Common myeloid progenitor, CD34-positive (primary cell): ENCODE measurements at regions not wholly inside any gene's neighbourhood (a gene's known extent, or its start where the extent isn't known, plus 50 kb on each side); places are given as distances from the start of the nearest gene placed in this dataset.
"Not testable (repeated sequence)": the region's sequence is repeated elsewhere in the genome, so short reads cannot be mapped to it uniquely, and the experiment has no call there.

Source experiments
- CTCF ChIA-PET: fragments of 350-600 bp; sonication (Branson Sonifier 250); formaldehyde crosslinking; loops from one replicate; lab custom pipeline; 2021; ENCODE audit warnings: antibody characterized with exemption; lab: Charles Lee
- POLR2A ChIA-PET: fragments of 350-600 bp; sonication (Branson Sonifier 250); formaldehyde crosslinking; loops from one replicate; lab custom pipeline; 2021; ENCODE audit warnings: antibody characterized with exemption; lab: Charles Lee
- DNase-seq, 3 donors: peaks; one replicate each; pipeline versions ENCODE4 v3.0.0 to v3.0.0-alpha.2; 2013
- H3K27ac ChIP-seq, 2 experiments: 1 replicate in 1 of 2; 2 replicates in 1 of 2; pipeline ENCODE4 v1.7.0; 2013; ENCODE audit warnings: inconsistent platforms in 2 of 2, low read length in 2 of 2, mild to moderate bottlenecking in 2 of 2, low read depth in 1 of 2, moderate library complexity in 1 of 2; ENCODE audit not compliant: severe bottlenecking in 2 of 2, insufficient read depth in 1 of 2, poor library complexity in 1 of 2
- H3K27me3 ChIP-seq, 5 experiments: replicated peaks in 2 of 5; 1 replicate in 3 of 5; 2 replicates in 2 of 5; pipeline versions ENCODE4 v1.6.1 to v1.7.0; 2013; ENCODE audit warnings: low read length in 4 of 5, mild to moderate bottlenecking in 2 of 5, moderate library complexity in 2 of 5, inconsistent platforms in 1 of 5; ENCODE audit not compliant: insufficient read depth in 5 of 5, control insufficient read depth in 4 of 5
- H3K36me3 ChIP-seq, 4 experiments: 1 replicate in 2 of 4; 2 replicates in 2 of 4; pipeline versions ENCODE4 v1.6.1 to v1.7.0; 2013; ENCODE audit warnings: low read length in 3 of 4, control low read depth in 1 of 4, mild to moderate bottlenecking in 1 of 4; ENCODE audit not compliant: control insufficient read depth in 4 of 4, insufficient read depth in 4 of 4
- H3K4me1 ChIP-seq, 4 experiments: 1 replicate in 3 of 4; 2 replicates in 1 of 4; pipeline versions ENCODE4 v1.6.1 to v1.7.1; 2013; ENCODE audit warnings: low read length in 3 of 4, mild to moderate bottlenecking in 3 of 4, control low read depth in 1 of 4, inconsistent platforms in 1 of 4, moderate library complexity in 1 of 4; ENCODE audit not compliant: control insufficient read depth in 4 of 4, insufficient read depth in 4 of 4; ENCODE audit errors: control extremely low read depth in 1 of 4
- H3K4me3 ChIP-seq, 7 experiments: 1 replicate in 4 of 7; 2 replicates in 3 of 7; pipeline versions ENCODE4 v1.5.1 to v1.7.0; 2013; ENCODE audit warnings: mild to moderate bottlenecking in 7 of 7, low read length in 6 of 7, moderate library complexity in 6 of 7, inconsistent platforms in 2 of 7, low read depth in 2 of 7, control low read depth in 1 of 7; ENCODE audit not compliant: insufficient read depth in 4 of 7, control insufficient read depth in 1 of 7; ENCODE audit errors: extremely low read depth in 1 of 7
- H3K9me3 ChIP-seq, 5 experiments: 1 replicate in 4 of 5; 2 replicates in 1 of 5; pipeline versions ENCODE4 v1.6.1 to v1.7.1; 2013; ENCODE audit warnings: low read length in 4 of 5, mild to moderate bottlenecking in 2 of 5, inconsistent platforms in 1 of 5, low read depth in 1 of 5, moderate library complexity in 1 of 5; ENCODE audit not compliant: control insufficient read depth in 4 of 5, insufficient read depth in 2 of 5; ENCODE audit errors: control extremely low read depth in 1 of 5
- WGBS: methylation state at CpG from one replicate; pipeline ENCODE4 v1.1.5; 2013; ENCODE audit not compliant: insufficient coverage; 5-methylcytosine and 5-hydroxymethylcytosine counted together

DNA sequence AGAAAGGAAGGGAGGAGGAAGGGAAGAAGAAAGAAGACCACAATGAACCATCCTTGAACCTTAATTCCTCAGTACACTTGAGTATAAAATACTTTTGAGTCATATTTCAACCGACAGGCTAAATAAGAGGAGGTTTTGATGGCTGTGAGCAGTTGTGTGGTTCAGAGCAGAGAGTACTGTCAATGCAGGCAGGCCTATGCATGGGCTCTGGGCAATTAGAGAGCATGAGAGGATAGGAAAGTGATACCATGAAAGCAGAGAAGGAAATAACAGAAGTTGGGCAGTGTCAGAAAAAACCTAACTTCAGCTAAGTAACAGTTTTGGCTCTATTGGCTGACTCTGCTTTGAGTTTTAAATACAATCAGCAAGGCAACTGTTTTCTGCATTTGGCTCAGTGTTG, 123.6 kb upstream of the STK17B start:
- DNase-seq, result no peak
- no peaks in the 10 kb centered on the region for H3K9me3 ChIP-seq
- peaks cover 0 to 3% (median under 1%) of the 10 kb centered on the region in 4 experiments for H3K4me1 ChIP-seq
- H3K27me3 ChIP-seq, result no peaks in the 10 kb centered on the region
- ChIA-PET CTCF (interaction anchor here (0.9 to 1.7 kb wide), 5 partner anchors 9 to 218 kb away, joined by 3 to 6 read pairs (median 4); no protein-coding TSS in a partner anchor), POLR2A (no interaction called here)
- H3K4me3 ChIP-seq, result no peak overlapping the region
- no peaks in the 10 kb centered on the region for H3K36me3 ChIP-seq
- 100% methylated on average over 1 of the region's 1 CpG for WGBS
- H3K27ac ChIP-seq, result no peak overlapping the region

DNA sequence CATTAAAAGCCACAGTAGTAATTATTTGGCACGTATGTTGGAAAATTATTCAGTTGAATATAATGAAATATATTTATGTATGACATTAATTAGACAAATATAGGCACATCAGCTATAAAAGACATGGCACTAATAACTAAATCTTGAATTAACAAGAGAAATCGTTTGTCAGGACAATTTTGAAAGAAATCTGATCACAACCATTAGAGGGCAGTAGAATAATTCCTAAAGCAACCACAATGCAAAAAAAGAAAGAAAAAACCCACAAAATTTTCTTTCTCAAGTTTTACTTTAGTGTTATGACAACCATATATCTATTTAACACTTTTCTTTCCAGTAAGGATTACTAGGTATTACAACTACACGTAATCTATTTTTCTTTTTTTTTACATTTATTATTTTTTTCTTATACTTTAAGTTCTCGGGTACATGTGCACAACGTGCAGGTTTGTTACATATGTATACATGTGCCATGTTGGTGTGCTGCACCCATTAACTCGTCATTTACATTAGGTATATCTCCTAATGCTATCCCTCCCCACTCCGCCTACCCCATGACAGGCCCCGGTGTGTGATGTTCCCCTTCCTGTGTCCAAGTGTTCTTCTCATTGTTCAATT, 126.8 kb upstream of the STK17B start:
- POLR2A ChIA-PET, result not testable (repeated sequence)

DNA sequence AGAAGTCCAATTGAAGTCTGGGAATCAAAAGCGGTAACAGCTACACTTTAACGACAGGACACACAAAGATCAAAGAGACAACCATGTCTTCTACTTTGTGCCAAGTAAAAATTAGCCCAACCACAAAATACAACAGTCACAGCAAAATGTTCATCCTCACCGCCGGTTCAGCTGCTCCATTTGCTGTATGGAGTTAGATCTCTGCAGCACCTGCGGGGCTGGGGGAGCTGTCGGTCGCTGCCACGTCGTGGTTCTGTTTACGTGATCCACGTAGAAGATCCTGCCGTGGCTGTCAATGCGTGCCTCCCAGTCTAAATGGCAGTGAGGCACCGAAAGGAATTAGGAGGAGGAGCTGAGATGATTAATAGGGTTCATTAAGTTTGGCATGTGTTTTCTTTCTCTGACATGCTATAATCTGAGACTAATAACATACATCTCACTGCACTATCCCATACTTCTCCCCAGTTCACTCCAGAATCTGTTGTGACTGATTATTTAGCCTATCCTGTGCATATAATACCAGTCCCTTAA, 136.5 kb upstream of the STK17B start:
- H3K27me3 ChIP-seq, result no peaks in the 10 kb centered on the region
- CTCF ChIA-PET, result interaction anchor here (1.2 to 1.3 kb wide), 2 partner anchors 10 to 32 kb away, joined by 4 to 5 read pairs; no protein-coding TSS in a partner anchor
- no peaks in the 10 kb centered on the region for H3K9me3 ChIP-seq
- no peaks in the 10 kb centered on the region for H3K36me3 ChIP-seq
- H3K4me1 ChIP-seq, result no peaks in the 10 kb centered on the region
- POLR2A ChIA-PET, result no interaction called here
- DNase-seq, result no peak
- 98% methylated on average over 12 of the region's 14 CpGs for WGBS
- no peak overlapping the region for H3K4me3 ChIP-seq
- no peak overlapping the region for H3K27ac ChIP-seq

More for the DNA sequence above, 126.8 kb upstream of the STK17B start:
- not testable (repeated sequence) for H3K4me1 ChIP-seq, H3K9me3 ChIP-seq, H3K4me3 ChIP-seq, H3K27ac ChIP-seq, H3K36me3 ChIP-seq, H3K27me3 ChIP-seq
- CTCF ChIA-PET, result interaction anchor here (0.6 to 2.1 kb wide), 16 partner anchors 8 to 453 kb away, joined by 3 to 7 read pairs (median 4); no protein-coding TSS in a partner anchor
- DNase-seq, result peak; percentile 25 to 54 (median 37)
- WGBS, result 94% methylated on average over 2 of the region's 8 CpGs

DNA sequence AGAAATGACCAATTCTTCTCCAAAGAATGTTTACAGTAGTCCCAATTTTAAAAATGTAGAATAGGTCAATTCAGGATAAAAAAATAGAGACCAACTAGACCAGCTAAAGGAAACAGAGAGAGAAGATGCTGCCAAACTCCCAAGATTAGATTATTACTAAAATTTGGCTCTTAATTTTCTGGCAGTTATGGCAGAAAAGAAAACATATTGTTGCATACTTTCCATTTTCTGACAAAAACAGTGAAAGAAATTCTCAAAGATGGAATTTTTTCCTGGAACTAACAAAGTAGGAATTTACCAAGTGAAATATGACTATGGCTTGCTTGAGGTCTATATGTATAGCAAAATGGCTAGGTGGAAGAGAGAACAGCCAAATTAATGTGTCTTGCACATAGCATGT, 138.3 kb upstream of the STK17B start:
- DNase-seq, result no peak
- H3K4me1 ChIP-seq, result no peaks in the 10 kb centered on the region
- no peaks in the 10 kb centered on the region for H3K27me3 ChIP-seq
- ChIA-PET CTCF (no interaction called here), POLR2A (no interaction called here)
- no peak overlapping the region for H3K4me3 ChIP-seq
- no peak overlapping the region for H3K27ac ChIP-seq
- H3K36me3 ChIP-seq, result no peaks in the 10 kb centered on the region
- no peaks in the 10 kb centered on the region for H3K9me3 ChIP-seq

DNA sequence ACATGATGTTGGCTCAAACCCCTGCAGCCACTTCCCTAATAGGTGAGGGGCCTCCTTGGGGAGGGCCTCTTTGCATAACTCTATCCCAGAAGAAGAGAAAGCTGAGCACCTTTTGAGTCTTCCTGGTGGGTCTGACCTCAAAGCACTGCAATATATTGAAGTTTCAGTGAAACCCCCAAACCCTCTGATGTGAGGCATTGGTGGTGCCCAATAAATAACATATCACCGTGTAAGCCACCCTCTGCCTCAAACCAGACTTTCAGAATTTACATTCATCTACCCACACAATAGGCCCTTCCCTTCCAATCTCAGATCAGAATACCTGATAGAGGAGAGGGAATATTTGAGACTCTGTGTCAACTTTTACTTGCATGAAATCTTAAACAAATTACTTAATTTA, 142.8 kb upstream of the STK17B start:
- Histone ChIP-seq H3K4me3 (no peak overlapping the region), H3K9me3 (no peaks in the 10 kb centered on the region), H3K27ac (no peak overlapping the region), H3K4me1 (no peaks in the 10 kb centered on the region), H3K36me3 (no peaks in the 10 kb centered on the region), H3K27me3 (no peaks in the 10 kb centered on the region)
- no CpG with 5 or more reads among the region's 1 CpG for WGBS
- ChIA-PET POLR2A (no interaction called here), CTCF (interaction anchor here (1.0 to 1.3 kb wide), 2 partner anchors 9 to 23 kb away, joined by 4 read pairs; no protein-coding TSS in a partner anchor)
- no peak for DNase-seq

DNA sequence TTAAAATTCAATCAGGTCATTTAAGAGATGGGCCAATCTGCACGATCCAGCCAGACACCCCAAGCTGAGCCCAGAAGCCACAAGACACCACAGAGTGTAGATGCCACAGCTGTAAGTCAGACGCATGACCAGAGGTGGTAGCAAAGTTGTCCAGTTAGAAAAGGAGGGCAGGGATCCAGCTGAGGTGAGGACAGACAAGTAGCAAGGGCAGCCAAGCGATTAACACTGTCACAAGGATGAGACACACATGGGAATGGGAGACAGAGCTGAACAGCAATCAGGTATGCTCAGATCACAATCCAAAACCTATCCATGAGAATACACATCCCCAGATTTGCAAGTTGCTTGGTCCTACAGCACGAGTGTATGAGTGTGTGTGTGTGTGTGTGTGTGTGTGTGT, 143.4 kb upstream of the STK17B start:
- CTCF ChIA-PET, result interaction anchor here (1.3 kb wide), 1 partner anchor 10 kb away, joined by 4 read pairs; no protein-coding TSS in a partner anchor
- 100% methylated on average over 3 of the region's 4 CpGs for WGBS

DNA sequence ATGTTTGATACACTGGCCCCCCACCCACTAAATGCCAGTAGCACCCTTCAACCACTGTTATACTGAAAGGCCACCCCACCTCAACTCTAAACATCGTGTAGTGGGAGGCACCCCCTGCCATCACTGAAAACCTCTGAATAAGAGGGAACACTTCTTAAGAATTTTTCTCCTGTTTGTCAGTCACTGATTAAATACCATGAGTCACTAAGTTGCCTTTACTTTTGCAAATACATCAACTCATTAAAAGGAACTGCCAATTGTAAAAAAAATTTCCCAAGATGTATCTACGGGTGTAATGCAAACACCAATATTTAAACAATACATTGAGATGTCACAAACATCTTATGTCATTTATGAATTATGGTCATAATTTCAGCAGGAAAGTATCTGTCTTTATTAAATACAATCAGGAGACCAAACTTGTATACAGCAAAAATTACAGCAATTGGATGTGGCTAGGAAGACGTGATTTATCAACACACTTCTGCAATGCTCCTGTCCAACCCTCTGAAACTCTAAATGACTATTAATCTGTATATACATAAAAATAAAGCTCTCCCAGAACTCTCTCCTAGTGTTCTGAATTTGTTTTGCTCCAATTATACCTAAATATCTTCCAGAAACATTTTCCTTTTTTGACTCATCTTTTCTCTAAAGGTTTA, 144.1 kb upstream of the STK17B start:
- Histone ChIP-seq H3K4me1 (no peaks in the 10 kb centered on the region), H3K36me3 (no peaks in the 10 kb centered on the region), H3K27me3 (peaks cover 0 to 2% (median 0%) of the 10 kb centered on the region in 5 experiments), H3K4me3 (no peak overlapping the region), H3K9me3 (no peaks in the 10 kb centered on the region), H3K27ac (no peak overlapping the region)
- POLR2A ChIA-PET, result no interaction called here
- no peak for DNase-seq
- WGBS, result 100% methylated on average over 1 of the region's 3 CpGs
- CTCF ChIA-PET, result interaction anchor here (1.2 kb wide), 1 partner anchor 19 kb away, joined by 4 read pairs; no protein-coding TSS in a partner anchor

More for the DNA sequence above, 143.4 kb upstream of the STK17B start:
- Histone ChIP-seq H3K4me1 (no peaks in the 10 kb centered on the region), H3K27me3 (no peaks in the 10 kb centered on the region), H3K36me3 (no peaks in the 10 kb centered on the region), H3K9me3 (no peaks in the 10 kb centered on the region), H3K27ac (no peak overlapping the region), H3K4me3 (no peak overlapping the region)
- DNase-seq, result no peak
- POLR2A ChIA-PET, result no interaction called here
